SK-N-MC (cell line): ENCODE measurements at regions not wholly inside any gene's neighbourhood (a gene's known extent, or its start where the extent isn't known, plus 50 kb on each side); places are given as distances from the start of the nearest gene placed in this dataset.

Source experiments
- EZH2 ChIP-seq: fragments of 200-600 bp; sonication (generic); IDR thresholded peaks from one replicate; pipeline ENCODE4 v1.6.1; 2017; ENCODE audit warnings: antibody characterized with exemption
- POLR2AphosphoS5 ChIP-seq: IDR thresholded peaks from 2 replicates; pipeline ENCODE4 v1.6.1; 2012; ENCODE audit warnings: mild to moderate bottlenecking, low read depth, low read length, borderline replicate concordance

DNA sequence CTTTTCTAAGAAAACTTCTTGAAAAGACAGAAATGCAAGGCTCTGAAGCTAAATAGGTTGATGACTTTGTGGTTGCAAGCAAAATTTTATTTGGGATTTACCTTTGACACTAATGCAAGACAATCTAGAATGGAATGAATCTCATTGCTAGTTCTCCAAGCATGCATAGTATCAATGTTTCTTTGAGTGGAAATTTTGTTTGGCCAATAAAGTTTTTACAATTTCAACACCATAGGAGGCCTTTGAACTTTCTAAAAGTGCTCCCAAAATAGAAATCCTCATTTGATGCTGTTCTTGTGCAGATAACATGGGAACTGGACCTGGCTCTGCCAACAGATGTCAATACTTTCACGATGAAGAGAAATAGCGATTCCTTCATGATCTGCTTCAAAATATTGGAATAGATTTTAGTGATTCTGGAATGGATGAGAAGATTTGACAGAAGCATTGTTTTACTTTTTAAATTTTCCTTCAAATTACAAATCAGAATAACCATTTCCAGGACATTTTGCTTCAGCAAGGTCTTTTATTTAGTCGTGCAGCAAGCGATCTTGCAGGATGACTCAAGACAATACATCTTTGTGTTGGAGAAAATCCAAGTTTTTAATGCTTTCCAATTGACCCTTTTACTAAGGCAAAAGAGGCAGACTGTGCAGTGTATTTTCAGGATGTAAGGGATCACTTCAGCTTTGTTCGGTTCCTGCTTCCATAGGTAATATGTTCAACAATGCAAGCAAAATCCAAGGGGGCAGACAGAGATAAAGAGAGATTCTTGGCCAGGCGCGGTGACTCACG lies 51.7 kb upstream of the OTUD4 start:
- TF ChIP-seq EZH2 (no peak), POLR2AphosphoS5 (no peak)
